ENCODE measurements at regions not wholly inside any gene's neighbourhood (a gene's known extent, or its start where the extent isn't known, plus 50 kb on each side); places are given as distances from the start of the nearest gene placed in this dataset.

DNA sequence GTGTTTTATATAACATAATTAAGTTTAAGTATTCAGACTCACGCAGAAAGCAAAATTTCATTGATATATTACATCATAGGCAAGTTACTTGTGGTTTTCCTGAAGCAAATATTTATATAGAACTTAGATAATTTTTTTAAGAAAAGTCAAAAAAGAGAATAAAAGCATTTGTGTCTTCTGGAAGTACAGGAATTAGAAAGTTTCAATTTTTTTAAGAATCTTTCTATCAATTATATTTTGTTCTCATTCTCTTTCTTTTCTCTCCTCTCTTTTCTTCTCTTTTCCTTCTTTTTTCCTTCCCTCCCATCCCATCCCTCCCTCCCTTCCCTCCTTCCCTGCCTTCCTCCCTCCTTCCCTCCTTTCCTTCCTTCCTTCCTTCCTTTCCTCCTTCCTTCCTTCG, 120.7 kb upstream of the CDH8 start:
- Mint-ChIP-seq H3K9me3 (peaks cover 0 to 6% of the 10 kb centered on the region in 2 donors), H3K27me3 (no peaks in the 10 kb centered on the region), H3K27ac (no peak overlapping the region), H3K4me3 (no peak overlapping the region), H3K4me1 (no peaks in the 10 kb centered on the region)
- no peak for DNase-seq
- no peak for ATAC-seq

DNA sequence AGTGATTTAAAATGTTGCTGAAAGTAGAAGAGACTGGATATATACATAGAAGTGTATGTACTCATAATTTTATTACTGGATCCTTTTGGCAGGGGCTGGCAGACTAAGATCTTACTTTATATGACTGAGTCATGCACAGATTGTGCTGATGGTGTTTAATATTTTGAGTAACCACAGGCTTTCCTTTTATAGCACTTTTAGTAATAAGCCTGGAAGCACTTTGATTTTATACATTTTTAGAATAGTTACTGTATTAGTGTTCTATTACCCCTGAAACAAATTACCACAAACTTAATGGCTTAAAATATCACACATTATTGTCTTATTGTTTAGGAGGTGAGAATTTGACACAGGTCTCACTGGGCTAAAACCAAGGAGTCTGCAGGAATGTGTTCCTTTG, 113.4 kb upstream of the CDH8 start:
- no peak for ATAC-seq
- DNase-seq = no peak
- H3K27ac Mint-ChIP-seq = no peak overlapping the region
- no peaks in the 10 kb centered on the region for H3K27me3 Mint-ChIP-seq
- H3K9me3 Mint-ChIP-seq = peaks cover 0 to 20% of the 10 kb centered on the region in 2 donors
- no peaks in the 10 kb centered on the region for H3K4me1 Mint-ChIP-seq
- no peak overlapping the region for H3K4me3 Mint-ChIP-seq

- no peak overlapping the region for H3K27ac Mint-ChIP-seq
- DNase-seq (no peak), ATAC-seq (no peak)
- peaks cover 10 to 21% of the 10 kb centered on the region in 2 donors for H3K9me3 Mint-ChIP-seq
- H3K4me3 Mint-ChIP-seq = no peak overlapping the region
- no peaks in the 10 kb centered on the region for H3K27me3 Mint-ChIP-seq
- H3K4me1 Mint-ChIP-seq = no peaks in the 10 kb centered on the region
Observed at GRCh38 chr16:62137996-62138395, 101.8 kb upstream of the CDH8 start.

DNA sequence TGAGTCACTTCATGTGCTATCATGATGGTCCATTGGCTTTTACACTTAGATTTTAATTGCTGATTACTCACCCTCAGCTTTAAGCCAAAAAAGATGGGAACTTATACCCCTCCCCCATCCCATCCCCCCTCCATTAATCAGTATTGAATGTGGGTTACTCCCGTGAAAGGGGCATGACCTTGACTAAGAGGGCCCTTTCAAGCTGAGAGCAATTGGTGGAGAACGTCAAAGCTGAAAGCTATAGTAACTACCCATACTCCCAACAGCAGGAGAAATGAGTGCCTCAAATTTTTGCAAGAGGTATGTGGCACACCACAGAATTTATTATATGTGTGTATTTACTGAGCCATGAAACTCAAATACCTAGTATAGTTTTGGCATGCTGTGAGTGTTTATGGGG, 99.7 kb upstream of the CDH8 start:
- no peak overlapping the region for H3K4me3 Mint-ChIP-seq
- no peaks in the 10 kb centered on the region for H3K27me3 Mint-ChIP-seq
- H3K4me1 Mint-ChIP-seq = no peaks in the 10 kb centered on the region
- DNase-seq = no peak
- no peak for ATAC-seq
- H3K27ac Mint-ChIP-seq = no peak overlapping the region
- peaks cover 7 to 29% of the 10 kb centered on the region in 2 donors for H3K9me3 Mint-ChIP-seq

DNA sequence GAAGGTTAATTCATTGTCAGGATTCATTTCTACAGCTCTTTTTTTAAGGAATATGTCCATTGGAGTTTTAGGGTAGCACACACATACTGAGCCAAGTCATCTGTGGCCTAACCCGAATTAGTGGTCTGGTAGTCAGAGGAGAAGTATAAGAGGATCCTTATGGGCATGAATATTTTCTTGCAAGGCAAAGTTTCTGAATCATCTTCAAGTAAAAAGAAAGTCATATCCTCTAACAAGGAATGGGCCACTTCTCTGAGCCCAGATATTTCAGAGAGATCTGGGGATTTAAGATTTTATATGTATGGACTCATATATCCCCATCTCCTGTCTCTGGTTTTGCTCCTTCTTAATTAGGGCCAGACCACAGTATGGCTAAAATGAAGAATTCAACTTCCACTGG, 99.2 kb upstream of the CDH8 start:
- Mint-ChIP-seq H3K27ac (no peak overlapping the region), H3K9me3 (peaks cover 7 to 29% of the 10 kb centered on the region in 2 donors), H3K4me3 (no peak overlapping the region), H3K27me3 (no peaks in the 10 kb centered on the region), H3K4me1 (no peaks in the 10 kb centered on the region)
- DNase-seq (no peak), ATAC-seq (no peak)

GRCh38 chr16:62130101-62130500, 93.9 kb upstream of the CDH8 start:
- H3K4me3 Mint-ChIP-seq = no peak overlapping the region
- no peaks in the 10 kb centered on the region for H3K4me1 Mint-ChIP-seq
- no peak for ATAC-seq
- no peak for DNase-seq
- peaks cover 7 to 23% of the 10 kb centered on the region in 2 donors for H3K9me3 Mint-ChIP-seq
- H3K27me3 Mint-ChIP-seq = no peaks in the 10 kb centered on the region
- no peak overlapping the region for H3K27ac Mint-ChIP-seq

DNA sequence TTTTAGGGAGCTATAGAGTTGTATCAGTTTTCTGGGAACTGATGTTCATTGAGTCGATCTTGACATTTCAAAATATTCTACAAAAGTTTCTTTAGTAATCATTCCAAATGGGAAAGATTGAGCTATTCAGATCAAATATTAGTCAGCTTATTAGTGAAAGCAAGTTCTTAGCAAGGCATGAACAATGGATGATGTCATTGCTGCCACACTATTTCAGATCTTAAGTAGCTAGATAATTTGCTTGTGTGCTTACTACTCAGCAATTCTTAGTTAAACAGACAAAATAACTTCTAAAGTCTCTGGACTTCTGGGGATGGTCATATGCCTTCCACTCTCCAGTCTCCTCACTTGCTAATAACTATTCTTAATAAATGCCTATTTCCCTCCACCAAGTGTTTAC, 69.0 kb upstream of the CDH8 start:
- Mint-ChIP-seq H3K4me3 (no peak overlapping the region), H3K27me3 (no peaks in the 10 kb centered on the region), H3K27ac (no peak overlapping the region), H3K4me1 (no peaks in the 10 kb centered on the region), H3K9me3 (peaks cover 10 to 13% of the 10 kb centered on the region in 2 donors)
- no peak for ATAC-seq
- DNase-seq = no peak

- no peak overlapping the region for H3K4me3 Mint-ChIP-seq
- DNase-seq = no peak
- ATAC-seq = no peak
- peaks cover 5 to 15% of the 10 kb centered on the region in 2 donors for H3K9me3 Mint-ChIP-seq
- H3K27ac Mint-ChIP-seq = no peak overlapping the region
- H3K4me1 Mint-ChIP-seq = no peaks in the 10 kb centered on the region
- H3K27me3 Mint-ChIP-seq = no peaks in the 10 kb centered on the region
Observed at GRCh38 chr16:62102588-62102987, 66.3 kb upstream of the CDH8 start.

GRCh38 chr16:62100651-62101050, 64.4 kb upstream of the CDH8 start:
- Mint-ChIP-seq H3K9me3 (peaks cover 0 to 17% of the 10 kb centered on the region in 2 donors), H3K4me3 (no peak overlapping the region), H3K4me1 (no peaks in the 10 kb centered on the region), H3K27me3 (no peaks in the 10 kb centered on the region), H3K27ac (no peak overlapping the region)
- ATAC-seq (no peak), DNase-seq (no peak)

GRCh38 chr16:62089715-62090114, 53.5 kb upstream of the CDH8 start:
- ATAC-seq (no peak), DNase-seq (no peak)
- Mint-ChIP-seq H3K27me3 (no peaks in the 10 kb centered on the region), H3K4me1 (no peaks in the 10 kb centered on the region), H3K4me3 (no peak overlapping the region), H3K27ac (no peak overlapping the region), H3K9me3 (peaks cover 11 to 16% of the 10 kb centered on the region in 2 donors)

DNA sequence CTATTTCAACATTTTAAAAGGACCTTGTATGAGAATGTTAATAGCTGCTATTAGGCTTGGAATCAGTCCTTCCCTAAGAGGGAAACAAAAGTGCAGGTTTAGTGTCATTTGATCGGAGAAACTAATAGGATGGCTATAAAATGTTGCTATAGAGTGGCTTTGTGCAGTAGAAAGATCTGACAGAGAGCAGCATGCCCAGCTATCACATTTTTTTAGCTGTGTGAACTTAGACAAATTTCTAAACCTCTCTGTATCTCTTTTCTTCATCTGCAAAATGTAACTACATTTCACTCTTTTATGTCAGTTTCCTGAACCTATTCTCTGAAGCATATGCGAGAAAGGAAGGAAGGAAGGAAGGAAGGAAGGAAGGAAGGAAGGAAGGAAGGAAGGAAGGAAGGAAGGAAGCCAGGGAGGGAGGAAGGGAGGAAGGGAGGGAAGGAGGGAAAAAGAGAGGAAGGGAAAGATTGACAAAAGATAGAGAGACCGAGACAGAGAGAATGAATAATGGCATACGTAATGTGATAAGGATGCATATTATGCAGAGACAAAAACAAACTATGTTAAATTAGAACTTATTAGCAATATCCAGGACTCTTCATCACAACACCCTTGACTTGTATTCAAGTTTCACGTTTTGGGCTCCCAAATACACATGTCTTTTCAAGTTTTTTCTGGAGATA, 52.6 kb upstream of the CDH8 start:
- Mint-ChIP-seq H3K27ac (no peak overlapping the region), H3K4me3 (no peak overlapping the region), H3K27me3 (no peaks in the 10 kb centered on the region), H3K9me3 (peaks cover 11 to 16% of the 10 kb centered on the region in 2 donors), H3K4me1 (no peaks in the 10 kb centered on the region)
- DNase-seq (no peak), ATAC-seq (no peak)

Measured in stimulated activated naive CD8-positive, alpha-beta T cell treated with anti-CD3 and anti-CD28 coated beads, Interleukin-15, amount 100 ng/mL, for 72 hours (primary cell).